ENCODE measurements at regions not wholly inside any gene's neighbourhood (a gene's known extent, or its start where the extent isn't known, plus 50 kb on each side); places are given as distances from the start of the nearest gene placed in this dataset.

DNA sequence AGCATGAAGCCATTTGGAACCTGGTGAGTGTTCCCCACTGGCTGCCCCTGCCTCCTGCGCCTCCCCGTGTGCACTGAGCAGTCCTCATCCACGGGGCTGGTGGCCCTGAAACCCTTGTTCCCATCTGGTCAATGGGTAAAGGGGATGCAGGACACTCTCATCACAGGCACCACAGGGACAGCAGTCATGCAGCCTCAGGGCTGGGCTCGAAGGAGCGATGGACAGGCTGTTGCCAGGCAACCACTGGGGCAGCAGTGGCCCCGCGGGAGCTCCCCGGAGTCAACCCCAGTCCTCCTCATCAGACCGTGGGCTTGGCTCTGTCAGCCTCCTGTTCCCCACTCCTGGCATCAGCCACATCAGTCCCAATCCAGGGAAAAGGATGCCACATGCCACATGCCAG lies 509.5 kb downstream of the EIPR1 start:
- DNase-seq: no peak

DNA sequence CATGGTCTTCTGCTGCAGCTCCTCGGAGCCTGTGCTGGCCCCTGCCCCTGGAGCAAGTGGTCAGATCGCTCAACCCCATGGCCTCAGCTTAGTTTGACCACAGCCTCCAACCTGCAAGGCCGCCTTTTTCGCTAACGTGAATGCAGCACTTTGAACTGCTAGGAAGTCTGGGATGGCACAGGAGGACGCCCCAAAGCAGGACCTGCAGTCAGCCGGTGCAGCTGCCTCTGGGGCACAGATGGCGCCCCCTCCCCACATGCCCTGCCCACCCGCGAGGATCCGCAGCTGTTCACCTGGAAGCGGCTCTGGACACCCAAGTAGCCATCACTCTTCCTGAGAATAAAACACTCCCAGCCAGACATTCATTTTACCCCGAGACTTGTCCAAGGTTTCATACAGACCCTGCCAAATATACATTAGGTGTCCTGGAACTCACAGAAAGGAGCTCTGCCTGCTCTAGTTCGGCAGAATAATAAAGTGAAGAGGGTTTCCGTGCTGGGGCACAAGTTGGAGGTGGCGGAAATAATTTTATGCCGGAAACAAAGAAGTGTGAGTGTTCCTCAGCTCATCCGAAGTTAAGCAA lies 510.1 kb downstream of the EIPR1 start:
- no peak for DNase-seq

DNA sequence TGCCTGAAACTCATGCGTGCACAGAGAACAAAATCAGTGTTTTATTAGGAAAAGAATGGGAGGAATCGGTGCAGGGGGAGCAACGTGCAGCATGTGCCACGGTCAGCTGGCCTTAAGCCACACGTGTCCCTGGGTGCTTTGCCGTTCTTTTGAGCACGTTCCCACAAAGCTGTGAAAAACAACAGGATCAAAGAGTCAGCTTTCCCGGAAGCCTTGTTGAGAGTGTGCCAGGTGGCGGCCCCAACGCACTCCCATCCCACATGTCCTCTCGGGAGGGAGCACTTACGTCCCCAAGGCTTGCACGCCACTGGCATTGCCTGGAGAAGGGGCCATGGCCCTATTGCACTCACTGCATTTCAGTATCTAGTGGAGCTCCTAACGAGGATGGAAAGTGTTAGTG lies 511.2 kb downstream of the EIPR1 start:
- no peak for DNase-seq

DNA sequence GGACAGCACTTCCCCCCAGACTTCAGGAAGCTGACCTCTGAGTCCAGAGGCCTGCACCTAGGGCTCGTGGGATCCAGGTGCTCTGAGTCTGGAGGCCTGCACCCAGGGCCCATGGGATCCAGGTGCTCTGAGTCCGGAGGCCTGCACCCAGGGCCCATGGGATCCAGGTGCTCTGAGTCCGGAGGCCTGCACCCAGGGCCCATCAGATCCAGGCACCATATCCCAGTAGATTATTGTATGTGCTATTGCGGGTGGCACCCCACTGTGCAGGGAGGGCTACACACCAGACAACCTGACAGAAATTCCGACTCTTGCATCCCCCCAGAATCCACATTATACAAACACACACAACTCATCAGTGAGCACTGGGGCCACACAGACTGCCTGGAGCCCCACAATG lies 515.2 kb downstream of the EIPR1 start:
- no peak for DNase-seq

DNA sequence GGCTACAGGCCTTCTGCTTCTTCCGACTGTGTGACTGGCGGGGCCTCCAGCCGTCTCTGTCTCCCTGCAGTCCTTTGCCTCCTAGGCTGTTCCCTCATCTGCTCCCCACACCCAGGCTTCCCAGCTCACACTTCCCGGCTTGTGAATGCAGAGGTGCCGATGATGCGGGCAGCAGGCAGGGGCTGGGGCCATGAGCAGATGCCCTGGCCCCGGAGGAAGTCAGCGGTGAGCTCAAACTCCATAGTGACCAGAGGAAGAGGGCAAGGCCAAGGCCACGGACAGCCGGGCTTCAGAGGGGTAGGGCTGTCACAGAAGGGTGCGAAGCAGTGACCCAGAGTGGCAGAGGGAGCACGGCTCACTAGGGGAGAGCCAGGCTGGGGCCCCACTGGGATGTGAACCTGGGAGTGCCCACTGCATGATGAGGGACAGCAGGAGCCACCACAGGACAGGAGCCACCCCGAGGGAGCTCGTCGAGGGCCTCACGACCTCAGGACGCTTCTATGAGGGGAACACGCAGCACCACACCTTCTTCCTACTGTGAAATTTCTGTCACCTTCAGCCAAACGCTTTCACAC lies 515.9 kb downstream of the EIPR1 start:
- no peak for DNase-seq

DNA sequence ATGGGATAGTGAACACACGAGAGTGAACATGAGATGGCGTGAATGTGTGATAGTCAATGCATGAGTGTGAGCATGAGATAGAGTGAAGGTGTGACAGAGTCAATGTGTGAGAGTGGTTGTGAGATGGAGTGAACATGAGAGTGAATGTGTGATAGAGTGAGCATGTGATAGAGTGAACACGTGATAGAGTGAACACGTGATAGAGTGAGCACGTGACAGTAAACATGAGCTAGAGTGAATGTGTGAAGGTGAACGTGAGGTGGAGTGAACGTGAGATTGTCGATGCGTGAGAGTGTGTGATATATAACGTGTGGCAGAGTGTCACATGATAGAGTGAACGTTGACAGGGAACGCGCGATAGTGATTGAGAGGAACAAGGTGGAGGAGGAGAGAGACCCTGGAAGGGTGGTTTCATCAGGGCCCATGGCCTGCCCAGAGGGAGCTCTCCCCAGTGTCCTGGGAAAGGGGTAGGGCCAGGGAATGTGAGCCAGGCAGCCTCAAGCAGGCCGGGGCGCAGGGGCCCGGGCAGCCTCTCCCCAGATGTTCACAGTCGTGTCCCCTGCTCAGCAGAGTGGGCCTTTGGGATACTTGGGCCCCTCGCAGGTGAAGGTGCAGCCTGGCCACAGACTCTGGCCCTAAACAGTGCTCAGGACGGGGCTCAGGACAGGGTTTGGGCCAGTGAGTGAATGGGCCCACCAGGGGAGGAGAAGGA lies 516.9 kb downstream of the EIPR1 start:
- DNase-seq: no peak

DNA sequence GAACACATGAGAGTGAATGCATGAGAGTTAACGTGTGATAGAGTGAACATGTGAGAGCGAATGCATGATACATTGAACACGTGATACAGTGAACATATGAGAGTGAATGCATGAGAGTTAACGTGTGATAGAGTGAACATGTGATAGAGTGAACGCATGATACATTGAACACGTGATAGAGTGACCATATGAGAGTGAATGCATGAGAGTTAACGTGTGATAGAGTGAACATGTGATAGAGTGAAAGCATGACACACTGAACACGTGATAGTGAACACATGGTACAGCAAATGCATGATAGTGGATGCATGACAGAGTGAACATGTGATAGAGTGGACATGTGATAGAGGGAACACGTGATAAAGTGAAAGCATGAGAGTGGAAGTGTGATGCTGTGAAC lies 517.9 kb downstream of the EIPR1 start:
- no peak for DNase-seq

DNA sequence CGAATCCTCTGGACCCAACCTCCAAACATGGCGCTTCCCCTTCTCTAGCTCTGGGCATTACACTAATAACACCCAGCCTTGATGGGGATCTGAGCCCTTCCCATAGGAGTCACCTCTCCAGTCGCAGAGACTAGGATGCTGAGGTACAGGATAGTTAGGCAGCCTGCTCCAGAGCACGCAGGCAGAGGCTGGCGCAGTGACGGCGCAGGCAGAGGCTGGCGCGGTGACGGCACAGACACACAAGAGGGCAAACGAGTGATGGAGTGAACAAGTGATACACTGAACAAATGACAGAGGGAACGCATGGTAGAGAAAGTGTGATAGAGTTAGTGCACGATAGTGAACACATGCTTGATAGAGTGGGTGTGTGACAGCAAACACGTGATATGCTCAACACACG lies 518.5 kb downstream of the EIPR1 start:
- DNase-seq: no peak

DNA sequence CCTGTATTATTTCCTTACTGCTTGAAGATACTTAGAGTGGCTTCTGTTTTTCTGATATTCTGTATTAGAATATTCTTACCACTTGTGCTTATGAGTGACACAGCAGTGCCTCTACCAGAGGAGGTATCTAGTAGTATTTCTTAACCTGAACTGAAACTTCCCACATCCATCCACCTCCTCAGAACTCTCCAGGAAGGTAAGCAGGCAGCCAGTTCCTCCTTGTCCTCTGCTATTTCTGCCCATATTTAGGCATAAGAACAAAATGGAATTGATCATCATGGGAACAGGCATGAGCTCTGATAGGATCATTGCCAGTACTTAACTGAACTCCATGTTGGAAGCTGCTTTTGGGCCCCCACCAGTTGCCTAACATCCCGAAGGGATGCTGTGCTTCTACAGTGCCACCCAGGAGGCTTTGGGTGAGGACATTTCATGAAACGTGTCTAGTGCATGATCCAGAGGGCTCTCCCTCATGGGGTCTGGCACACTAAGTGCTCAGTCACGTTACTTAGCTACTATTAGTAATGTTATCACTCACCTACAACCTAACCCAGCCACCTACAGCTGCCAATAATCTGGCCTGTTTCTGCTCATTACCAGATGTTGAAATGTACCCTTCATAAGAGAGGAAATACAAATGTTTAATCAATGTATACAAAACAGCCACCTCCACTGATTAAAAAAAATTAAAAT lies 520.7 kb downstream of the EIPR1 start:
- no peak for DNase-seq

DNA sequence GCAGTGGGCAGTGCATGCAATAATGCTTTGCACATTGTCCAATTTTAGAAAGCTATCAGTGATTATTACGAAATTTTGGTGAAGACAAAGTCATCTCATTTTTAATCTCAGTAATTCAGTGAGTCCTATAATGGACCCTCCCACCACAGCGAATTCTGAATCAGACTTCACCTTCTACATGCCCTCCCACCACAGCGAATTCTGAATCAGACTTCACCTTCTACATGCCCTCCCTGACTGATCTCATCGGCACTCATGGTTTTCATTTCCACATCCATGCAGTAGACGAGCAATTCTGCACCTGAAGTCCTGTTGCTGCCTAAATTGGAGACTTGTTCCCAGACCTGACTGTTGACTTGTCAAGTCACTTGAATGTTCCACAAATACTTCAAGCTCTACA lies 522.3 kb downstream of the EIPR1 start:
- DNase-seq: no peak

DNA sequence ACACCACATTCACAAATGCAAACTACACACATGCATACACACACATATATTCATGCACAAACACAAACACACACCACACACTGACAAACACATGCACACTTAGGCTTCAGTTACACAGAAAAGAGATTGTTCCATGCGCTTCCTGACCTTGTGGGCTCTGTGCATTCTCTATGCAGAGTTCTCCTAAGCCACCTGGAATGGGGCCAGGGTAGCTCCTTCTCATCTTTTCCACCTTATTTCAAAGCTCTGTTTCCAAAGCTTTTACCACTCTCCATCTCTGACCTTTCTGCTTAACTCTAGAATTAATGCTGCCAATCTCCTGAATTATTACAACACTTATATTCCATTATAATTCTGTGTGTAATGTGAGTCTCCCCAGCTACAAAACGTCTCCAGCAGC lies 522.3 kb upstream of the MYT1L start:
- no peak for DNase-seq

DNA sequence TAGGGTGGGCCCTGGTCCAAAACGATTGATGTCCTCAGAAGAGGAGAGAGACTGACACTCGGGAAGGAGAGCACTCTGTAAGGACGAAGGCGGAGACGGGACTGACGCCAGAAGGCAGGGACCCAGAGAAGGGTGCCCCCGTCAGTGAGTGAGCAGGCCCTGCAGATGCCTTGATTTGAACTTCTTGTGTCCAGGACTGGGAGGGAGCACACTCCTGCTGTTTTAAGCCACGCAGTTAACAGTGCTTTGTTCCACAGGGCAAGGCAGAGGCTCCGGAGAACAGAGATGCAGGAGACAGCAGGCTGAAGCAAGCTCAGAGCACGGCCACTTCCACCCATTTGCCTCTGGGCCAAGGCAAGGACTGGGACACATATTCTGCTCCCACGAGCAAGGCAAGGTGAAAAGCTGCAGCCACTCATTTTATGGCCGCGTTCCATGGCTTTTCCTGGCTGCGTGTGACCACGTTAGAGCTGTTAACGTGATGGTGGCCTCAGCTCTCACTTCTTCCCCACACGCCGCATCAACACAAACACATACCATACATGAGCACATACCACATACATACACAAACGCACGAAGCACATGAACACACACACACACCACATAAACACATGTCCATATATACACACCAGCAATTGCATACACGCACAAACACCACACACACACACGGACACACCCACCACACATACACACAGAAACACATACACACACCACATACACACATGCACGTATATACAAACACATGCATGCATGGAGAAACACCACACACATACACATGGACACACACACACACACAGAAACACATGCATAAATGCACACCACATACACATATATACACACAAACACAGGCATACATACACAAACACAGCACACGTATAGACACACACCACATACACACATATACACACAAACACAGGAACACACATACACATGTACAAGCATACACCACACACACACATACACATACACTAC lies 521.0 kb upstream of the MYT1L start:
- DNase-seq: no peak

DNA sequence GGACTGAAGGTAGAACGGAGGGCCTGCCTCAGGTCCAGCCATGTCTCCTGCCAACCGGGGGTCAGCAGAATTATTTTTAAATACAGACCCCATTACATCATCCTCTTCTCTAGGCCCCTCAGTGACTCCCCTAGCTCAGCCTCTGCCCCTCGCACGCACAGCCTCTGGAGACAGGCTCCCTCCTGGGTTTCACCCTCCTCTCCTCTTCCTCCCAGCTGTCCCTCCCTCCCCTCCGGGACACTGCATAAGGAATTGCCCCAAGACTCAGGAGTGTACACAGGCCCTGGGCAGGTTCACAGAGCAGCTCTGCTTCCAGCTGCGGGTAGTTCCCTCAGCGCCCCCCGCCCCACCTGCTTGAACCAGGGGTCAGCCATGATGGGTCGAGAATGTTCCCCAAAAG lies 520.2 kb upstream of the MYT1L start:
- no peak for DNase-seq

DNA sequence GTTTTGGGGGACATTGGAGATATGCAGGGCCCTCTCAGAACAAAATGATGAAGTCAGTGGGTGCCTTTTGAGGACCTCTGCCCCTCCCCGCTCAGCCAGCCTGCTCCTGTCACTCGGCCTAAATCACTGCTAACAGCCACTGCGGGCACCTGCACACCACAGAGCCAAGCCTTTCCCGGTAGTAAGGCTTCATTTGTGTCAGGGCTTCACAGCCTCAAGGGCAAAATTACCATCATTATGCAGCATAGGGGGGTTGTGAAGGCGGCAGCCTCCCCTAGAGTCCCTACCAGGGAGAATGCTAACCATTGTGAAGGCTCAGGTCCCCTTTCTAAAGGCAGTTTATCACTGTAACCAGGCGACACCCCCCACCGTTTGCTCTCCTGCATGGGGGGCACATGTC lies 519.8 kb upstream of the MYT1L start:
- no peak for DNase-seq

DNA sequence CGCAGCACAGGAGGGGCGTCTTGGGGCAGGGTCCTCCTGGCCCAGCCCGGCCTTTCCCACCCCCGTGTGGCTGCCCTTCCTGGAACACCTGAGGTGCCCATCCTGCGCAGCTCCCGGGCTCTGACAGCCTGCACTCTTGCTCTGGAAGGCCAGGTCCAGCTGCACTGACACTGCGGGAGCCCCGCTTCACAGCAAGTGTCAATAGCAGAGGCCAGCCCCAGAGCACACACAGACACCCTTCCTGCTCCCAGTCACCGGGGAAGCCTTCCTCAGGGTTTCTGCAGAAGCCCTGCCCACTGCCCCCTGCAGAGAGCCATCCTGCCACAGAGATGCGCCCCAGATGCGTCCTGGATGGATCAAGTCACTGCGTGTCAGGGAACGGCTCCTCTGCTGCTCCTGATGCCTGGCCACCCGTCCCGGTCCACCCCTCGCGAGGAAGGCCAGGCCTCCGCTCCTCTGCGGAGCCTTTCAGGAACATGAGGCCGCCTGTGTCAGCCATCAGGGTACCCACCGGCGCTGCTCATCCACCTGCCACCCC lies 519.2 kb upstream of the MYT1L start:
- DNase-seq: no peak

DNA sequence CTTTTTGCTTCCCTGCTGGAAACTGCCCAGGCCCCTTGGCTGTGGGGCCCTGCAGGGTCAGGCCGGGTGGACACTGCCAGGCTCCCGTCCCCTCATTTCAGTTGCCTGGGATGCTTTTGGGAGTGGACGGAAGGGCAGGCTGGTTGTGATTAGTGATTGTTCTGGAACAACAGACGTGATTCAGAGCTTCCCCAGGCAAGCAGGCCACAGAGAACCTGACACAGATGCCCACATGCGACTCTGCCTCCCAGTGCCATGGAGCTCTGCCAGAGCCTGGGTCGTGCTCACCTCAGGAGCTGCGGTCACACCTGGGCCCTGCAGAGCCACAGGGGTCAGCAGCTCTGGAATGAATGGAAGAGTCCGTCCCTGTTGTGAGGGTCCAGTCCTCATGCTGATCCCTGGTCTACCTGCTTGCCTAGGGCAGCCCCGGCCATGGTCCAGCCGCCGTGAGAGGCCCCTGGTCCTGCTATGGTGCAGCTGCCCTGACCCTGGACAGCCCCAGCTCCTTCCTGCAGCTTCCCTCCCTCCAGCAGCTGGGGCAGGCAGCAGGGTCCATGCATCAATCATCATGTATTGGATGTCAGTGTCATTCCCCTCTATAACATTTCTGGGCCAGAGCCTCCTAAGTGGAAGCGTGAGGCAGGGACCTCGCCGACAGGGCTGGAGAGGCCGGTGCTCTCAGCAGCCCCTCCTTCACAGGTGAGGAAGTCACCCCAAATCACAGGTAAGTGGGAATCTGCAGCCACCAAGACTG lies 518.6 kb upstream of the MYT1L start:
- no peak for DNase-seq

DNA sequence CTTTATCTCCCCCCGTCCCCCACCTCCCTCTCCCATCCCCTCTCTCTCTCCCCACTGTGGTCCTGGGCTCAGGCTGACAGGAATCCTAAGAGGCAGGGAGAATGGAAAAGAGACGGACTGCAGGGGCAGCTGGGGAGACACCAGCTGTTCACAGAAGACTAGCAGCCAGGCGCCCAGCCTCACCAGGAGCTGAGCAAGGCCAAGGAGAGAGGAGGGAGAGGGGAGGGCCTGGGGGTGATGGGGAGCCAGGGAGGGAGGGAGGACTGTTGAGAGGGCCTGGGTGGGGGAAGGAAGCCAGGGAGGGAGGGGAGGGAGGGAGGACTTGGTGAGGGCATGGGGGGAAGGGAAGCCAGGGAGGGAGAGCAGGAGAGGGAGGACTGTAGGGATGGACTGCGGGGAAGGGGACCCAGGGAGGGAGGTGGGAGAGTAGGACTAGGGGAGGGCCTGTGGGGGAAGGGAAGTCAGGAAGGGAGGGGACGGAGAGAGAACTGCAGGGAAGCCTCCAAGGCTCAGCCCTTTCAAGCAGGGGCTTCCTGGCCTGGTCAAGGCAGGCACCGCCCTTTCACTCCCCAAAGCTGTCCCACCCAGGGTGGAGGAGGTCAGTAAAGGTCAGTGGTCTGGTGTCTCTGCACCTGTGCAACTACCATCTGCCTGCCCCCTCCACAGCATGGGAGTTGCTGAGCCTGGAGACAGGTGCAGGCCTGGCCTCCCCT lies 517.7 kb upstream of the MYT1L start:
- no peak for DNase-seq

DNA sequence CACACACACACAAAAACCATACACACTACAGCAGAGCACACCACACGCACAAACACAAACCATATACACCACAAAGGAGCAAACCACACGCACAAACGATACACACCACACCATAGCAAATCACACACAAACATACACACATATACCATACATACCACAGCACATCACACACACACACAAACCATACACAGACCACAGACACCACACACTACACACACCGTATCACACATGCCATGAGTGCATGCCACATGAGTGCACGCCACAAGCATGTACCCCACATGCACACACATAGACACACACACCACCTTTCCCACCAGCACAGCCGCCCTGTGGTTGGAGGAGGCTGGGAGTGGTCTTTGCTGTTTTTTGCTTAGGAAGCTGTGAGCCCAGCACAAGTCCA lies 517.1 kb upstream of the MYT1L start:
- no peak for DNase-seq

DNA sequence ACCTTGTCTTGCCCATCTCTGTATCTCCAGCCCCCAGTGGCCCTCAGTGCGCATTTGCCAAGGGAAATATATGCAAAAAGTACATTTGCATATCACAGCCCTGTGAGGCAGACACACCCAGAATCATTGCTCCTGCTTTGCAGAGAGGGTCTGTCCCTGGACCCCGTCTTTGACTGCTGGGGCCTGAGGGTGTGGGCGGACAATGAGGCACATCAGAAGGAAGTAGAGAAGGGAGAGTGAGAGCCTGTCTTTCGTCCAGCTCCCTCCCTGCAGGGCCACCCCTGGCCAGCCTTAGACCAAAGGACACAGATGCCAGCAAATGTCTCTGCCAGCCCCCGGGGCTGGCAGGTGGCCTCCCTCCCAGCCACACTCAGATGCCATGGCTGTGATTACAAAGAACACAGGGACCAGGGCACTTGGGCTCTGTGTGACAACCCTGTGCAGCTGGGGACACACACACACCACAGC lies 516.2 kb upstream of the MYT1L start:
- no peak for DNase-seq

DNA sequence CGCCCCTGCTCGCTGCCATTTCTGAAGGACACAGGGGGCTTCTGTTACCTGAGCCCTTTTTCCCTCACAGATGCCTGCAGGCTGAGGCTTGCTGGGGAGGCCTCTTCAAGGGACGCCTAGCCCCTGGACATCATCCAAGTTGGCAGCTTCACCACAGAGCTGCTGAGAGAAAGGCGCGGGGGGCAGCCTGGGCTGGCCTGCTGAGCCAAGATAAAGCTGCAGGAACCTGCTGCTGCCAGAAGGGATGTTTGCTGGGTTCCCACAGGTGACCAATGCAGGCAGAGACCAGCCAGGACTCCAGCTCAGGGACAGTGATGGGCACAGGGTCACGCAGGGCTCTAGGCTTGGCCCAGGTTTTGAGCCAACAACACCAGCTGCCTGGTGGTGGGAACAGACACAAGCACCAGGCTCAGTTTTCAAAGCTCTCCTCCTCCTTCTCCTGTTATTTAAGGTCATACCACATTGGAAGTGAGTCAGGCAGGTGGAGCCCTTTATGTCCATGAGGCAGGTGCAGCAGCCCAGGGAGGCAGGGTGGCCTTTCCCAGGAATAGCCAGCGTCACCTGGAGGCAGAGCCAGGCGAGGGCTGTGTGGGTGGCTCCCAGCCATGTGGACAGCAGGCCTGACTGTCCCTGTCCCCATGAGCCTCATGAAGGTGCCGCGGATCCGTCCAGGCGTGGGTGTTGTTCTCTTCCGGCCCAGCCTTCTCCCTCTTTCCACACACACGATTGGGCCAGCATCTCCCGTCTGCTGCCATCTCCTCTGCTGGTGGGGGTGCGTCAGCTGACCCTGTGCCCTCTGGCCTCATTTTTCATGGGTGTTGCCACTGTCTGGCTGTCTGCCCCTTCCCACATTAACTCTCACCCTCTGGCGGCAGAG lies 515.5 kb upstream of the MYT1L start:
- no peak for DNase-seq

All from fibroblast of skin of abdomen (primary cell).